ENCODE measurements at regions not wholly inside any gene's neighbourhood (a gene's known extent, or its start where the extent isn't known, plus 50 kb on each side); places are given as distances from the start of the nearest gene placed in this dataset.
"Not testable (repeated sequence)": the region's sequence is repeated elsewhere in the genome, so short reads cannot be mapped to it uniquely, and the experiment has no call there.

GRCh38 chr19:23984911-23985310 lies 70.2 kb downstream of the ZNF726 start:
- H3K4me1 Mint-ChIP-seq, H3K4me3 Mint-ChIP-seq, H3K27ac Mint-ChIP-seq, H3K9me3 Mint-ChIP-seq, H3K36me3 Mint-ChIP-seq, H3K27me3 Mint-ChIP-seq: not testable (repeated sequence)

DNA sequence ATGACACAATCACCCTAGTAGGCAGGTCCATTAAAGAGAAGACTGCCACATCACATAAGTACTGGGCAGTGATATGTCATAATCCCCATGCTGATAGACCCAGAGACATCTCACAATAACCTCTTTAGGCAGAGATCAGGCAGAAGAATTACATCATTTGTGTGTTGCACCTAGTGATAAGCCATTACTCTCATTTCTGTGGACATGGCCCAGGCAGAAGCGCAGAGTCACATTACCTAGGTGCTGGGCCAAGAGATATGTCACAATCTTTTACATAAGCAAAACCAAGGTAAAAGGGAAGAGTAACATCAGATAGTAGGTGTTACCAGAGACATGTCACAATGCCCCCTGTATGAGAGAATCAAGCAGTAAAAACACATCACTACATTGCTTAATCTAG lies 71.9 kb downstream of the ZNF726 start:
- Mint-ChIP-seq H3K27ac (no peak overlapping the region), H3K36me3 (no peaks in the 10 kb centered on the region), H3K4me1 (no peaks in the 10 kb centered on the region), H3K9me3 (peaks cover 0 to 2% (median 1%) of the 10 kb centered on the region in 3 donors), H3K4me3 (no peak overlapping the region), H3K27me3 (peaks cover 2% of the 10 kb centered on the region)

GRCh38 chr19:23991170-23991569 lies 76.5 kb downstream of the ZNF726 start:
- Mint-ChIP-seq H3K4me1 (no peaks in the 10 kb centered on the region), H3K4me3 (no peak overlapping the region), H3K27me3 (peaks cover 2% of the 10 kb centered on the region), H3K27ac (no peak overlapping the region), H3K9me3 (peaks cover 3 to 18% (median 4%) of the 10 kb centered on the region in 3 donors), H3K36me3 (no peaks in the 10 kb centered on the region)

DNA sequence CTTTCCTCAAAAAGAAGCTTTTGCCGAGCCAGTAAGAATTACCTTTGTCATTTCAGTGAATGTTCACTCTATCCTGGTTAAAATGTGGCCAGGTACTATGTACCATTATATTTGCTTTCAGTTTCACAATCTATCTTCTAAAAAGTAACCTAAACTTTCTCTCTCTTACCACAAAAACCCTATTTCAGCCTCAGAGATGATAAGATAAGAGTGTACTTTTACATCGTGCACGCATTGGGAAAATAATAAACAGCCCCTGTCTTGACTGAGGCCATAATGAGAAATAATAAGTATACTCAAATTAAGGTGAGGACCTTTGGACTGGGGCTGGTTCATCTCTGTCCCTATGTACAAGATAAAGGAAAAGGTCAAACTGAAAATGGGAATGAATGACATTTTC lies 77.7 kb downstream of the ZNF726 start:
- Mint-ChIP-seq H3K27ac (no peak overlapping the region), H3K9me3 (peaks cover 6 to 30% (median 8%) of the 10 kb centered on the region in 3 donors), H3K27me3 (peaks cover 2% of the 10 kb centered on the region), H3K4me1 (peaks cover 0 to 2% (median 0%) of the 10 kb centered on the region in 3 donors), H3K4me3 (no peak overlapping the region), H3K36me3 (no peaks in the 10 kb centered on the region)

GRCh38 chr19:23993440-23993839 lies 78.8 kb downstream of the ZNF726 start:
- Mint-ChIP-seq H3K27ac (no peak overlapping the region), H3K4me3 (no peak overlapping the region), H3K4me1 (peaks cover 0 to 2% (median 0%) of the 10 kb centered on the region in 3 donors), H3K9me3 (peaks cover 10 to 31% (median 13%) of the 10 kb centered on the region in 3 donors), H3K36me3 (no peaks in the 10 kb centered on the region), H3K27me3 (peaks cover 2% of the 10 kb centered on the region)

DNA sequence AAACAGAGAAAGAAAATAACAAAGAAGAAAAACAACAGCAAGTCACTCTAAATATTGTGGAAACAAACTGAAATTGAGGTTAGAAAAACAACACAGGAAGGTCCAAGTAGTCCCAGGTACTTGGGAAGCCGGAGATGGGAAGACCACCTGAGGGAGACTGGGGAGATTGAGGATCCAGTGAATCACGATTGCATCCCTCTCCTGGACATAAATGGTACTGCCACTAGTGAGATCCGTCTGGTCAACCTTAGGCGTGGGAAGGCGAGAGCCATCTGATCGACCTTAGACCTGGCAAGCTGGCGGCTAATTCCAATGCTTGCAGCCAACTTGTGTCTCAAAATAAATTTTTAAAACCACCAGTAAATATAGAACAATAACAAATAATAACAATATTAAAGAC lies 81.9 kb downstream of the ZNF726 start:
- no peaks in the 10 kb centered on the region for H3K27me3 Mint-ChIP-seq
- no peaks in the 10 kb centered on the region for H3K36me3 Mint-ChIP-seq
- peaks cover 0 to 2% (median 0%) of the 10 kb centered on the region in 3 donors for H3K4me1 Mint-ChIP-seq

DNA sequence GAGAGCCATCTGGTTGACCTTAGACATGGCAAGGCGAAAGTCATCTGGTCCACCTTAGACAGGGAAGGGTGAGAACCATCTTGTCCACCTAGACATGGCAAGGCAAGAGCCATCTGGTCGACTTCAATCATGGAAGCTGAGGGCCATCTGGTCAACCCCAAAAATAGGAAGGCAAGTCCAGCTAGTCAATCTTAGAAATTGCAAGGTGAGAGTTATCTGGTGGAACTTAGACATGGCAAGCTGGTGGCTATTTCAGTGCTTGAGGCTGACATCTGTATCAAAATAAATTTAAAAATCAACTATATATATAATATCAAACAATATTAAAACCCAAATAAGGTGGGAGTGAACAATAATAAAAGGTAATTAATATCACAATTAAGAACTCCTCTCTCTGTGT lies 83.9 kb downstream of the ZNF726 start:
- Mint-ChIP-seq H3K4me1 (peaks cover 0 to 2% (median 0%) of the 10 kb centered on the region in 3 donors), H3K36me3 (no peaks in the 10 kb centered on the region), H3K27me3 (no peaks in the 10 kb centered on the region), H3K4me3 (no peak overlapping the region), H3K9me3 (peaks cover 11 to 32% (median 13%) of the 10 kb centered on the region in 3 donors), H3K27ac (no peak overlapping the region)

More for the DNA sequence above, 81.9 kb downstream of the ZNF726 start:
- H3K4me3 Mint-ChIP-seq, result no peak overlapping the region
- H3K9me3 Mint-ChIP-seq, result peaks cover 11 to 34% (median 12%) of the 10 kb centered on the region in 3 donors
- H3K27ac Mint-ChIP-seq, result no peak overlapping the region

- Mint-ChIP-seq H3K36me3 (no peaks in the 10 kb centered on the region), H3K9me3 (peaks cover 10 to 27% (median 11%) of the 10 kb centered on the region in 3 donors), H3K4me1 (peaks cover 0 to 2% (median 0%) of the 10 kb centered on the region in 3 donors), H3K27me3 (no peaks in the 10 kb centered on the region), H3K4me3 (no peak overlapping the region), H3K27ac (no peak overlapping the region)
Measured at GRCh38 chr19:23999821-24000610, 85.3 kb downstream of the ZNF726 start.

GRCh38 chr19:24000656-24001055 lies 86.0 kb downstream of the ZNF726 start:
- Mint-ChIP-seq H3K4me1 (peaks cover 0 to 2% (median 0%) of the 10 kb centered on the region in 3 donors), H3K36me3 (no peaks in the 10 kb centered on the region), H3K27ac (no peak overlapping the region), H3K4me3 (no peak overlapping the region), H3K9me3 (peaks cover 9 to 21% (median 11%) of the 10 kb centered on the region in 3 donors), H3K27me3 (no peaks in the 10 kb centered on the region)

DNA sequence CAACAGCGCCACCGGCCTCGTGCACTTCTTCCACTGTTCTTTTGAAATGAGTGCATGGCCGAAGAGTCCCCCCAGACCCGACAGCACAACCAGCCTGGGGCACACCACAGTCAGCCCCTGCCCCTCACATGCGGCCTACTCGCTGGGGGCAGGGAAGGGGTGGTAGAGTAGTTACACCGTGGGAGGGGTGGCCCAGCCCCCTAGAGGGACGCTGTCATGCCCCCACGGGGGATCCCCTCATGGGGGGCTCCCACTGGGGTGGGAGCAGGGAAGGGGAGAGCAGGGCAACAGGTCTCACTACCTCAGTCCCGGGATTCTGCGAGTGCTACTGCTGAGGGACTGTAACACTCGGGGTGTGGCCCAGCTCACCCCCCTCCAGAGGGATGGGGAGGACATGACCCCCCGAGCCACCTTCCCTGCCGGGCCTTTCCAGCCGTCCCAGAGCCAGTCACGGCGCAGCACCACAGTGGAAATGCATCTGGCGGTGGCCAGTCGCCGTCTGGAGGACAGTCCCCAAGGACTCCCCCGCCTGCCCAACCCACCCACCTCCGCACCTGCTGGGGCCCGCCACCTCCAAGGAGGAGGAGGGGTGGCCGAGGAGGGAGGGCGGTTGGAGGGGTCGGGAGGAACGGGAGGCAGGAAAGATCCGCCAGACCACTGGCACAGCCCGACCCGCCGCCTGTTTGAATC lies 84.6 kb upstream of the ZNF254 start:
- no peaks in the 10 kb centered on the region for H3K4me1 Mint-ChIP-seq
- H3K27me3 Mint-ChIP-seq, result no peaks in the 10 kb centered on the region
- peaks cover 4 to 8% (median 4%) of the 10 kb centered on the region in 3 donors for H3K9me3 Mint-ChIP-seq
- no peak overlapping the region for H3K27ac Mint-ChIP-seq
- peak overlapping the region in 1 of 4 donors; percentile 22 for H3K4me3 Mint-ChIP-seq
- H3K36me3 Mint-ChIP-seq, result no peaks in the 10 kb centered on the region

GRCh38 chr19:24003537-24003936 lies 83.5 kb upstream of the ZNF254 start:
- Mint-ChIP-seq H3K9me3 (peaks cover 0 to 4% (median 3%) of the 10 kb centered on the region in 3 donors), H3K4me3 (no peak overlapping the region), H3K27me3 (no peaks in the 10 kb centered on the region), H3K27ac (no peak overlapping the region), H3K4me1 (no peaks in the 10 kb centered on the region), H3K36me3 (no peaks in the 10 kb centered on the region)

GRCh38 chr19:24004166-24004565 lies 82.8 kb upstream of the ZNF254 start:
- no peaks in the 10 kb centered on the region for H3K4me1 Mint-ChIP-seq
- no peak overlapping the region for H3K27ac Mint-ChIP-seq
- H3K4me3 Mint-ChIP-seq, result no peak overlapping the region
- H3K36me3 Mint-ChIP-seq, result no peaks in the 10 kb centered on the region
- no peaks in the 10 kb centered on the region for H3K27me3 Mint-ChIP-seq
- H3K9me3 Mint-ChIP-seq, result peaks cover 0 to 2% (median 0%) of the 10 kb centered on the region in 3 donors

DNA sequence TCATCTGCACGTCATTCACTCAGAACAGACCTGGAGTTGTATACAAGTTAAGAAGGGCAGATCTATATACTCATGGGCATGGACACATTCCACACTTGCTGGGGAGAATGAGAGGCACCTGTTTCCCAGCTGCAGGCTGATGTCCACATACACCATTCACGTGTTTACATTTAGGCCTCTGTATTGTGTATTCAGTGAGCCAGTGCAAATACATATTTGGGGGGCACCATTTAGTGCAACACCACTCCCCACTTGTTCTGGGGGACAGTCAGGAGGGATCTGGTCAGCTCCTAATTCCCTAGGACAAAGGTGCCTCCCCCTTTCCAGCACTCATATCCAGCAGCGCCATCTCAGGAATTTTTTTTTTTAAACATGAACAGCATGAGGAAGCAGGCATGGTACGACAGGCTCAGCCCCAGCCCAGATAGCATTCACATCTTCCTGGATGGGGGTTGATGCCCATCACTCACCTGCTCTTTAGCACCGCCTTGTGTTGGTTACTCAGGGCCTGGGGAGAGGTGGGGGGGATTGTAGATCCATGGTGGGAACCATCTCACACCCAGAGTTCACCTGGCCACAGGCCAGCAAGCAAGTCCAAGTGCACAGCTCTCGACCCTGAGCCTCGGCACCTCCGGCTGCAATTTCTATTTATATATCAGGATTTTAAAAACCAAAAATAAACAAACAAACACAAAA lies 56.9 kb upstream of the ZNF254 start:
- peaks cover 10 to 12% (median 11%) of the 10 kb centered on the region in 3 donors for H3K4me1 Mint-ChIP-seq
- no peaks in the 10 kb centered on the region for H3K27me3 Mint-ChIP-seq
- no peaks in the 10 kb centered on the region for H3K9me3 Mint-ChIP-seq
- H3K4me3 Mint-ChIP-seq, result peak overlapping the region in 2 of 4 donors; percentile 50 to 86
- H3K36me3 Mint-ChIP-seq, result no peaks in the 10 kb centered on the region
- no peak overlapping the region for H3K27ac Mint-ChIP-seq

GRCh38 chr19:24032651-24033050 lies 54.3 kb upstream of the ZNF254 start:
- Mint-ChIP-seq H3K36me3 (peaks cover 2% of the 10 kb centered on the region), H3K4me3 (peak overlapping the region; percentile 99 to 100 (median 100)), H3K9me3 (no peaks in the 10 kb centered on the region), H3K27ac (peak overlapping the region; percentile 98 to 99 (median 98)), H3K4me1 (peaks cover 24 to 26% (median 24%) of the 10 kb centered on the region in 3 donors), H3K27me3 (no peaks in the 10 kb centered on the region)
